GM18505 (cell line): ENCODE measurements at regions not wholly inside any gene's neighbourhood (a gene's known extent, or its start where the extent isn't known, plus 50 kb on each side); places are given as distances from the start of the nearest gene placed in this dataset.

Source experiments
- ATAC-seq: cut with Tn5 transposase; IDR thresholded peaks from one replicate; pipeline ENCODE4 v1.9.1; 2021; ENCODE audit not compliant: unreplicated experiment
- POLR2A ChIP-seq: IDR thresholded peaks from 4 replicates; pipeline ENCODE4 v1.6.1; 2011; ENCODE audit warnings: borderline replicate concordance; ENCODE audit not compliant: insufficient read depth, insufficient read length; ENCODE audit errors: extremely low read depth

DNA sequence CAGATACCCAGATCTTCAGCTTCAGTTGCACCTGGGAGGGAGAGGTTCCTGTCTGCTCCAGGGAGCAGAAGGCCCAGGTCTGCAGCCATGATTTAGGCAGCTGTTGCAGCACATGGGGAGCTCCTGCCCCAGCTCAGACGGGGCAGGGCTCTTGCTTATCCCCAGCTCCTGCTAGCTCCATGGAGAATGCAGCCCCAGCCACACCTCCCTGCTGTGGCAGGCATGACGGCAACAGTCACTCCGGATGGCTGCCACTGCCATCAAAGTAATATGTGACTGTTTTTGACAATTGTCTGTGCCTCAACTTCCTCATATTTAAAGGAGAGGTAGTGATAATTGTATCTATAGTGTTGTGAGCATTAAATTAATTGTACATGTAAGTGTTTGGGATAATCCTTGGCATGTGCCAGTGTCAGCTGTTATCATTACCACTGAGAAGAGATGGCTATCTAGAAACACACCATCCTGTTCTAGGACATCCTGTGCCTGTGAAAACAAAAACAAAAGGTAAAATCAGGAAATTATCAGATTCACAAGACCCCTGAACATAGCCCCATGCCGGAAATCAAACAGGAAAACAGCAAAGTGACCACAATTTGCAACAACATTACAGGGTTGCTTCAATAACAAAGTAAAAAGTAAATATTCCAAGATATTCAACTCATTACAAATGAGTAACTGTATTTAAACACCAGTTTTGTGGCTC is 1048.8 kb upstream of the ACO1 start:
- ATAC-seq, result no peak
- TF ChIP-seq POLR2A, result no peak

DNA sequence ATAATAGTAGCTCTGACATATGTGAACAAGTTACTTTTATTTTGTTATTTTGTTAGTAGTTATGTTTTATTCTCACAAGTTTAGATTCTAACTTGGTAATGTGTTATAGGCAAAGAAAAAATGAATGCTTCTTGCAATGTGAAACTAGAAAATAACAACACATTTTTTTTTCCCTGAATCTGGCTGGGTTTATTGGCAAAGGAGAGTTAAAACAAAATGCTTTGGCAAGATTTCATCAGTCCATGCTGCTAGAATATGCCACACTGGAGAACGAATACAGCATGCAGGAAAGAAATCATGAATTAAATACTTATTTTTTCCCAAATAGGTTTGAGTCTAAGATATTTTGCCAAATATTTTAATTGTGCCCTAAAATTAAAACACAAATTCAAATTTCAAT is 1048.1 kb upstream of the ACO1 start:
- no peak for TF ChIP-seq POLR2A
- ATAC-seq, result no peak

DNA sequence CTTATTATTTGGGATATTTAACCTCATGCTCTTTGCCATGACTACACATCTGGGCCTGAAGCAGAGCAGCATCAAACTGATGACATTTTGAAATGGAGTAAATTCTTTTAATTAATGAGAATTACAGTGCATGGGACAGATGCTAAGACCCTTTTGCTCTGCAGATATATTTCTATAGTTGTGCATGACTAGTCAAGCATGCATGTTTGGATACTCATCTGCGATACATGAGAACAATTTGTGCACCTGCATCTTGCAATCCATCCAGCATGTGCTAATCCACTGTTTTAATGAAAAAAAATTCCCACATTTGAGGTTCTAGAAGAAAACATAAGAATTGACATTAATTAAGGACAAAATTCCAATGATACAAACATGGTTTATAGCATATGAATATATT is 1047.6 kb upstream of the ACO1 start:
- no peak for ATAC-seq
- no peak for TF ChIP-seq POLR2A

DNA sequence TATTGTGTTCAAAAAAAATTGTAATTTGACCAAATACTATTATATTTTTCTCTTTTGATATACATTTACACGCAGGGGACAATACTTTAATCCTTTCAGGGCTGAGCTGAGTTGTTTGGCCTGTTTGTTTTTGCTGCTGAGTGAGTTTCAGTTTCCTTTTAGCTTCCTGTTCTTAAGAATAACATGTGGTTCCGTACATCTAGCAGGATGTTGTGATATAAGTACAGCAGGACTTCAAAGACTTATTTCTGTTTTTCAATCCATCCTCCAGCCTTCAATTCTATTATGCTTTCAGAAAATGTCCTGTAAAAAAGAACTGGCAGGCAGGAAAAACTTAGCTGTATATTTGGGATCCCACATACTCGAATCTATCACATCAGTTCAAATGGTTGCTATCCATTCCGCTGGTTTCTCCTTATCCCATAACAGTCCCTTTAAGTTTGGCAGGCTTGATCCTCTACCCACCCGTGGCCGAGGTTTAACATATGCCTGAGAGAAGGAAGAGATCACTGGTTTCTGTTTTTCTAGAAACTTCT is 1037.3 kb upstream of the ACO1 start:
- no peak for TF ChIP-seq POLR2A
- peak; percentile 99 for ATAC-seq

DNA sequence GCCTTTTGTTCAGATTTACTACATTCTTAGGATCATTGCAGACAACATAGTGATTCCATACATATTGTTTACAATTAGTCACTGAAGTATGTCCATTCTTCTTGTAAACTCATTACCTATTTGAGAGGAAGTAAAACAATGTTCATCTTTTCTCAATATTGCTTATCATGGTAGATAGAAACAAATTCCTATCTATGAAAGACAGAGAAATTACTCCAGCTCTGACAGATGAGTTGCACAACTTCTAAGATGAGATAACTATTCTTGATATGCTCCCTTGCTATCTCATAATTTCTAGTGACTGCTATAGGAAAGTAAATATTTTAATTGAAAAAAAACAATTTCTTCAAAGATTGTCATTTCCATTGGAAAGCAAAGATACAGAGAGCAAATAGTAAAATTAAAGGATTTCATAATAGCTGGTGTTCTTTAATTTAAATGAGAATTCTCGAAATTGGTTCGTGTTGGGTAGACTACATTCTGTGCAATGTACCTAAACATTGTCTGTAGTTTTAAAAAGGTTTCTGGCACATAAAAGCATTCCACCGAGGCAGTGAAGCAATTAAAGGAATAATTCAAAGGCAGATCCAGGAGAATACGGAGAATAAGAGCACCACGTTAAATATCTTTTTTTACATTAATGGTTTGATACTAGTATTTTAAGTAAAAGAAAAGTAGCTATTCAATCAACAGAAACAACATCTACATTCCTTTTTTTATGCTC is 1029.1 kb upstream of the ACO1 start:
- no peak for TF ChIP-seq POLR2A

DNA sequence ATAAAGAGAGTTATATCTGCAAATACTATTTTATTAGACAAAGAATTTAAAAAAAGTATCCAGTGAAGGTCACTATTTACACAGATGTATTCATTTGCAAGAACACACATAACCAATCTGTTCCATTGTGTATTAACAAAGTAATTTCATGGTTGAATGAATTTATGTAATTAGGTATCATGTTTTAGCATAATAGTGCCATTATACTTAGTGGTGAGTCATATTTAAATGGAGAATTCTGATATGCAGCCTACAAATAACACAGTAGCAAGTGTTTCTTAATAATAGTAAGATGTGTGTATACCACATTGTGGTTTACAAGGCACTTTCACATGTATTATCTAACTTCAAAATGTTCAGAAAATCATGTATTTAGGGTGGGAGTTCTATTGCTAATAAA is 1028.5 kb upstream of the ACO1 start:
- TF ChIP-seq POLR2A, result no peak
- no peak for ATAC-seq

More for the DNA sequence above, 1029.1 kb upstream of the ACO1 start:
- no peak for ATAC-seq

DNA sequence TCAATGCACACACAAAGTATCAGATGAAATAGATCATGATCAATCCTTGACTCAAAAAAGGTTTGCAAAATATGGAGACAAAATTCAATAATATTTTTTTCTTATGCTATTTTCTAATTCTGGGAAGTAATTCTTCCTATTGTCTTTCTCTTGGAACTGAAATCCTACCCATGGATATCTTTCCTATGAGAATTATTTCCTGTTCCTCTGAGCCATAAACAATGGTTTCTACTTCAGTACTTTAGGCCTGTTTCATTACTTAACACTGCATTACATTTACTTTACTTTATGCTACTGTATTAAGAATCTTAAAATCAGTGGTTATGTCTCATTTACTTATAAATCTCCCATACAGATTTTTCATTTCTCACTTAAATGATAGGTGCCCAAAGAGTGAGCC is 1025.4 kb upstream of the ACO1 start:
- no peak for TF ChIP-seq POLR2A
- no peak for ATAC-seq

DNA sequence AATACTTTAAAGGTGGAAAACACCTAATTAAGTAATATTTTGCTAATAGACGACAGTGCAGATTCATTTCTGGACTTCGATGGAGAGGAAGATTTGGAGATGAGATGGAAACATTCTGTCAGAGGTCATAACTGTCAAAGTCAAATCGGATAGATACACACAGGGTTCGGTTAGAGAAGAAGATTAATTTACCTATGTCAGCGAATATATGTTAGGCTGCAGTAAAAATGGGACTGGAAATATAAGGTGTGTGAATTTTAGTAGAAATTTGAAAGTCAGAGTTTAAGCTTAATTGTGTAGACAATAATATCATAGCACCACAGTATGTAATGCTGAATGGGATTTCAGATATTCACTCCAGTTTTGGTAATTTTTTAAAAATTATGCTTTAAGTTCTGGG is 1020.3 kb upstream of the ACO1 start:
- no peak for ATAC-seq
- no peak for TF ChIP-seq POLR2A

DNA sequence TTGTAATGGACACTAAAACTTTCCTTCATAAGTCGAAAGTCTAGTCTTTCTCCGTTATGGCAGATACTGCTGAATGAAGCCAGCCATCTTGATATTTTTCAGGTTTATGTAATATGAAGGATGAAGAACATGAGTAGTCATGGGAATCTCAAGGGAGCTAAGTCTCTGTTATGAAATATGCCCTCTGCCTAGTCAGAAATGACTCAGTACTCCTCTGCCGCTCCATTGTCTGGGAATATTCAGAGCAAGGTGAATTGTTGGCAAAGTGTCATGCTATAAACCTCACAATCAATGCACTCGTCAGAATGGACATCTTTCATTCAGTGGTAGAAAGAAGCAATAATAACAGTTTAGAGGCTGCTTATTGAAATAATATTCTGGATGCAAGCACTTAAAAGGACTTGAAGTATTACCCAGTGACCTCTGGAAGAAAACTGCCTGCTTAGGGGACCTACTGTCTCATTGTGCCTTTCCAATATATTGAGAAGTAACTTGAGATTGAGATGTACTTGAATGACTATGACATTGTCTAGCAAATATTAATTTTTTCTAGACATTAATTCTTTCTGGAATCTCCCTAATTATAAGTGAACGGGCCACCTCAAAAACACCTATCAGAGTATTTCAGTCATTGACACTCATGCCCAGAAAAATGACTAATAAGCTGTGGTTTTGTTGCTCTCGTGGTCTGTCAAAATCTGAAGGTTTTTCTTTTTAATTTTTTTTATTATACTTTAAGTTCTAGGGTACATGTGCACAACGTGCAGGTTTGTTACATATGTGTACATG is 1011.5 kb upstream of the ACO1 start:
- no peak for ATAC-seq
- no peak for TF ChIP-seq POLR2A

DNA sequence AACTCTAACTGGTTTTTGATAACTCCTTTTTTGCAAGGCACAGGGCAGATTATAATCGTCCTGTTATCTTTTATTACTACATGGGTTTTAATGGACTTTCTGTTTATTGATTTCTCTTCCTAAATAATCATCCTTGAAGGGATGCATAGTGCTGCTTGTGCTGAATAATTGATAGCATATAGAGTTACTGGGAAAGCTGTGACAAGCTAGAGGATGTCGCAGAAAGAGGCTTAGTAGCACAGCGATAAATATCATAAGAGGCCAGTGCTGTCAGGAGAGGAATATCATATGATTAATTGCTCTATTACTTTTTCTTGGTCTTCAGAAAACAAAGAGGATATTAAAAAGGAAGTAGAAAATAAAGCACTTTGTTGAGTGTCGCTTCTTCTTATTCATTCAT is 1007.1 kb upstream of the ACO1 start:
- TF ChIP-seq POLR2A, result no peak
- no peak for ATAC-seq

DNA sequence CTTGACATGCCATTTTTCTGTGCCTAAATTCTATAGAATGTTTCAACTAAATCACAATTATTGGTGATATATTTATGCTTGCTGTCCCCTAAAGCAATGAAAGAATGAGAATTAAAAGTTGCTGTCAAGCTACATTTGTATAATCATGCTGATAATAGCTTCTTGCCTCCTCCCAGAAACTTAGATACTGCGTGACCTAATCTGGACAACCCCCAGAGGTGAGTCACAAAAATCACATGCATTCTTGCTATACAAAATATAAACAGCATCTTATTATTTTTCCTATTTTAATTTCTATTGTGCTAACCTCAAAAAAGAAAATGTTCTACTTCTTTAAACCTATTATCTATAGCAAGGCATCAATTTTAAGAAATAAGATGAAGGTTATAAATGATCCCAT is 995.8 kb upstream of the ACO1 start:
- no peak for TF ChIP-seq POLR2A
- no peak for ATAC-seq

DNA sequence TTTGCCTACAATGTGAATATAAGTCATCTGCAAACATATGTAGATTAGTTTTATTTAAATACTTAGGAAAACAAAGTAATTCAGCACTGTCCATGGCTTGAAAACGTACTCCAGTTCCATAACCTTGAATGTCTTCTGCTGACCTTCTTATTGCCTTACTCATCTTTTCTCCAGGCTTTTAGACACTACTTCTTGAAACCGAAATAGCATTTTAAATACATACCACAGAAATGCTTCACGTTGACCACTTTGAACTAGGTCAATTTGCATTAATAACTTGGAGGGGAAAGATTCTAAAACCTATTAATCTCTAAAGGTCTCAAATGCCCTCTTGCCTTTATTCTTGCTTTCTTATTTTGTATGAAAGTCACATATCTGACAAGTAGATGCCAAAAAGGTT is 995.4 kb upstream of the ACO1 start:
- ATAC-seq, result no peak
- TF ChIP-seq POLR2A, result no peak

DNA sequence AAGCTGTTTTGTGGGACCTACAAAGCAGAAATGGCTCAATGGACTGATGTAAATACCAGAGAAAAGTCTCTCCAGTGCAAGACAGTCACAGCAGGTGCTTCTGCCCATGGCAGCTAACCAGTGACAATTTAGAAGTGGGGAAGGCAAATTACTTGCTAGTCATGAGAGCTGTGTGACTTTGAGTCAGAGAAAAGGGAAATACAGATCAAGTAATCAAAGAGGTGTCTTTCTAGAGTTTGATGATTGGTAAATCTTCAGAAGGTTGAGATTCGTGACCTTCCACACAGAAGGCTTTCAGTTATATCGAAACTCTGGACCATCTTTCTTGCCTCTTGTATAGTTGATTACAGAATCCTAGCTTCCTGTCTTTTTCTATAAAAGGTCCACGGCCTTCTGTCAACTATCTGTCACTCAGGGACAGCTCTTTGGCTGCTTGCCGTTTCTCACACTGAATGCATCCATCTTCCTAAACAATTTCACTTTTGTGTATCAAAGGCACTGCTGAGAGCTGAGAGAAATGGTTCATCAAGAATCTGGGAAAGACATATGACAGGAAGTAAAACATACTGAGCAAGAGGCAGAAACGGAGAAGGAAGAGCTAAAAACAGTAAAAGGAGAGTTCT is 993.9 kb upstream of the ACO1 start:
- ATAC-seq, result peak; percentile 52
- no peak for TF ChIP-seq POLR2A

DNA sequence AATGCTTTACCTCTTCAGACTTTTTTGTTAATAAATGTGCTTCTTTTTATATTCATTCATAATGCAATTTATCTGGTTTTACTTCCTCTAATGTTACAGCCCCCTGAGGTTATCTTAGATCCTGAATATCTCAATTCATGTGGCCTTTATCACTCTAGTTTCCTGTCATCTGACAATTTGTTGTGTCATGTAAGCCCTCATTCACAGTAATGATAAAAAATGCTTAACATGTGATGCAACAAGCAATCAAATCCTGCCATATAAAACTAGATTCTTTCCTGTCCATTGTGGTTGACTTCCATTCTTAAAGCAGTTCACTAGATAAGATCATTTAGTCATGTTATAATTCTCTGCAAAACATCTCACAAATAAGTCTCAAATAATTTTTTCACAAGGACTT is 991.2 kb upstream of the ACO1 start:
- no peak for TF ChIP-seq POLR2A
- no peak for ATAC-seq

DNA sequence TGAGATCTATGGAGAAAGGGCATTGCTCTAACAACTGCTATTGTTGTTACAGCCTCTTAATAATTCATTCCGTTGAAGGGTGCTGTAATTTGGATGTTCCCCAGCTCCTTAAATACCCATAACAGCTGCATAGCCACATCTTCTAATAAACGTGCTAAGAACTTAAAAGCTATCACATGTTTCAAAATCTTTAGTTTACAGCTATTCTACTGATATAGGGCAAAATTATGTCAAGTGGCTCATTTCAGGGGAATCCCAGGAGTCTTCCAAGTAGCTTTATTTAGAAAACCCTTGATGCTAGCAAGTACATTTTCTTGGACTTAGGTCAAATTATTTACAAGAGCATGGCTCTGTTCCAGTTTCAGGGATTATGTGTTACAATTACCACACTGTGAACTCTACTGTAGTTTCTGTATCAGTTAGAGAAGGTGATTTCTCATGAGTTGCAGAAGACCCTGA is 990.4 kb upstream of the ACO1 start:
- no peak for TF ChIP-seq POLR2A
- peak; percentile 37 for ATAC-seq
